Stimulated activated CD8-positive, alpha-beta memory T cell treated with anti-CD3 and anti-CD28 coated beads, Interleukin-4, amount 100 ng/mL, for 4 hours (primary cell): ENCODE measurements at regions not wholly inside any gene's neighbourhood (a gene's known extent, or its start where the extent isn't known, plus 50 kb on each side); places are given as distances from the start of the nearest gene placed in this dataset.
"Not testable (repeated sequence)": the region's sequence is repeated elsewhere in the genome, so short reads cannot be mapped to it uniquely, and the experiment has no call there.

Source experiments
- DNase-seq, 2 donors: peaks; one replicate each; pipeline ENCODE4 v3.0.0-alpha.2; 2020; ENCODE audit warnings: low read depth in 2 of 2, low spot score in 1 of 2

- DNase-seq: no peak
Observed at GRCh38 chrX:115966920-115967319, 203.6 kb upstream of the AGTR2 start.

GRCh38 chrX:115968436-115969252, 201.9 kb upstream of the AGTR2 start:
- no peak for DNase-seq

GRCh38 chrX:115970718-115971117, 199.8 kb upstream of the AGTR2 start:
- no peak for DNase-seq

- no peak for DNase-seq
Observed at GRCh38 chrX:115972717-115973116, 197.8 kb upstream of the AGTR2 start.

GRCh38 chrX:115978068-115978467, 192.5 kb upstream of the AGTR2 start:
- no peak for DNase-seq

- not testable (repeated sequence) for DNase-seq
Observed at GRCh38 chrX:115983148-115983547, 187.4 kb upstream of the AGTR2 start.

GRCh38 chrX:115987464-115987863, 183.1 kb upstream of the AGTR2 start:
- DNase-seq: not testable (repeated sequence)

GRCh38 chrX:115988825-115989224, 181.7 kb upstream of the AGTR2 start:
- no peak for DNase-seq

- no peak for DNase-seq
Observed at GRCh38 chrX:115989686-115990085, 180.9 kb upstream of the AGTR2 start.

GRCh38 chrX:116009346-116009745, 161.2 kb upstream of the AGTR2 start:
- no peak for DNase-seq

GRCh38 chrX:116009861-116010710, 160.5 kb upstream of the AGTR2 start:
- DNase-seq: no peak

- DNase-seq: no peak
Observed at GRCh38 chrX:116010939-116011338, 159.6 kb upstream of the AGTR2 start.

GRCh38 chrX:116031331-116031730, 139.2 kb upstream of the AGTR2 start:
- no peak for DNase-seq
